Astrocyte (in vitro differentiated cells and primary cell): ENCODE measurements at regions not wholly inside any gene's neighbourhood (a gene's known extent, or its start where the extent isn't known, plus 50 kb on each side); places are given as distances from the start of the nearest gene placed in this dataset.

Source experiments
- CTCF ChIP-seq: IDR thresholded peaks from 2 replicates; pipeline ENCODE4 v1.5.1; 2011; ENCODE audit warnings: low read depth, mild to moderate bottlenecking, inconsistent platforms, low read length, moderate library complexity; ENCODE audit not compliant: insufficient read depth
- EZH2 ChIP-seq: IDR thresholded peaks from 2 replicates; pipeline ENCODE4 v1.6.1; 2012; ENCODE audit warnings: mild to moderate bottlenecking, low read length, inconsistent platforms; ENCODE audit not compliant: insufficient read depth

DNA sequence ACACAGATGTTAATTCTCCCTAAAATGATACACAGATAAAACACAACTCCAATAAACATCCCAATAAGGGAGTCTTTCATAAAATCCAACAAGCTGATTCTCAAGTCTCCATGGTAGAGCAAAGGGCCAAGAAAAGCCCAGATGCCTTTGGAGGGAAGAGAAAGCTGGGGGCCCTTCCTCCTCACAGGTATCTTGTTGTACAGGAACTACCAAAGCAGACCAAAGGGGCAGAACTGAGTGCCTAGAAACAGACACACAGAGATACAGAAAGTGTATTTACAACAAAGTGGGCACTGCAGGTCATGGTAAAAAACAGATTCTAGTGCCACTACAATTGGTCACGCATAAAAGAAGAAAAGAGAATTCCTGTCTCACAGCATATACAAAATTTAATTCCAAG lies 87.2 kb upstream of the NSMCE3 start:
- TF ChIP-seq EZH2, result no peak
- TF ChIP-seq CTCF, result no peak
